Vagina (tissue), 2 donors: ENCODE measurements at regions not wholly inside any gene's neighbourhood (a gene's known extent, or its start where the extent isn't known, plus 50 kb on each side); places are given as distances from the start of the nearest gene placed in this dataset.

Experiments used
- DNase-seq, 2 donors: peaks; one replicate each; pipeline ENCODE4 v3.0.0-alpha.2; 2017; ENCODE audit errors: extremely low spot score in 2 of 2
- H3K27ac ChIP-seq: fragments of 200-600 bp; sonication (generic); one replicate; pipeline ENCODE4 v1.5.1; 2019
- H3K27me3 ChIP-seq: fragments of 200-600 bp; sonication (generic); one replicate; pipeline ENCODE4 v1.5.1; 2019
- H3K36me3 ChIP-seq, 2 donors: fragments of 200-600 bp; sonication (generic); one replicate each; pipeline ENCODE4 v1.5.1; 2017 to 2019
- H3K4me1 ChIP-seq: fragments of 200-600 bp; sonication (generic); one replicate; pipeline ENCODE4 v1.5.1; 2019
- H3K4me3 ChIP-seq, 2 donors: fragments of 200-600 bp; sonication (generic); 1 replicate in 1 of 2; 2 replicates in 1 of 2; pipeline ENCODE4 v1.5.1; 2016 to 2019
- H3K9me3 ChIP-seq: fragments of 200-600 bp; sonication (generic); one replicate; pipeline ENCODE4 v1.5.1; 2019
- CTCF ChIP-seq, 3 experiments: fragments of 450-650 bp in 2 of 3; fragments of 200-600 bp in 1 of 3; sonication (generic) in 1 of 3; IDR thresholded peaks; one replicate each; pipeline ENCODE4 v1.5.1; 2017 to 2019; ENCODE audit warnings: antibody characterized with exemption in 3 of 3, mild to moderate bottlenecking in 2 of 3, moderate library complexity in 2 of 3
- POLR2A ChIP-seq, 2 donors: fragments of 450-650 bp; IDR thresholded peaks; one replicate each; pipeline ENCODE4 v1.6.1; 2017; ENCODE audit warnings: antibody characterized with exemption in 2 of 2, mild to moderate bottlenecking in 2 of 2, moderate library complexity in 2 of 2
- POLR2AphosphoS5 ChIP-seq, 2 donors: sonication (generic); formaldehyde crosslinking; IDR thresholded peaks; one replicate each; pipeline ENCODE4 v1.9.0; 2017; ENCODE audit warnings: antibody characterized with exemption in 2 of 2, mild to moderate bottlenecking in 2 of 2, low read depth in 1 of 2; ENCODE audit not compliant: insufficient read depth in 1 of 2
- intact Hi-C: fragments of 100-400 bp; cut with DNase I; formaldehyde crosslinking; loops from one replicate; pipeline ENCODE4 v1.15.1; 2023

GRCh38 chr11:36837831-36838437 lies 239.9 kb upstream of the RAG2 start:
- intact Hi-C loops: no loop called here
- no peak for DNase-seq
- Histone ChIP-seq H3K36me3 (no peaks in the 10 kb centered on the region), H3K27ac (no peak overlapping the region), H3K9me3 (no peaks in the 10 kb centered on the region), H3K27me3 (no peaks in the 10 kb centered on the region), H3K4me3 (no peak overlapping the region), H3K4me1 (no peaks in the 10 kb centered on the region)
- no peak for TF ChIP-seq POLR2AphosphoS5 (IDR thresholded peaks at IDR 0.05; ENCODE audit: insufficient read depth in 1 of 2, low read depth in 1 of 2)

- H3K4me3 ChIP-seq: no peak overlapping the region
- TF ChIP-seq POLR2AphosphoS5 (IDR thresholded peaks at IDR 0.05; ENCODE audit: insufficient read depth in 1 of 2, low read depth in 1 of 2): no peak
- TF ChIP-seq CTCF (IDR thresholded peaks at IDR 0.05): no peak
- TF ChIP-seq POLR2A (IDR thresholded peaks at IDR 0.05): no peak
- no peak for DNase-seq
- H3K27ac ChIP-seq: no peak overlapping the region
- intact Hi-C loops: no loop called here
- no peaks in the 10 kb centered on the region for H3K4me1 ChIP-seq
- H3K27me3 ChIP-seq: no peaks in the 10 kb centered on the region
- no peaks in the 10 kb centered on the region for H3K9me3 ChIP-seq
- no peaks in the 10 kb centered on the region for H3K36me3 ChIP-seq
Measured at GRCh38 chr11:36825251-36825650, 227.2 kb upstream of the RAG2 start.

- Histone ChIP-seq H3K36me3 (no peaks in the 10 kb centered on the region), H3K4me3 (no peak overlapping the region), H3K27me3 (no peaks in the 10 kb centered on the region), H3K27ac (no peak overlapping the region), H3K9me3 (no peaks in the 10 kb centered on the region), H3K4me1 (no peaks in the 10 kb centered on the region)
- DNase-seq: no peak
- TF ChIP-seq POLR2A (IDR thresholded peaks at IDR 0.05) (no peak), CTCF (IDR thresholded peaks at IDR 0.05) (no peak), POLR2AphosphoS5 (IDR thresholded peaks at IDR 0.05; ENCODE audit: insufficient read depth in 1 of 2, low read depth in 1 of 2) (no peak)
- intact Hi-C loops: no loop called here
Measured at GRCh38 chr11:36824349-36824748, 226.3 kb upstream of the RAG2 start.

GRCh38 chr11:36822829-36823228 lies 224.8 kb upstream of the RAG2 start:
- Histone ChIP-seq H3K4me1 (no peaks in the 10 kb centered on the region), H3K36me3 (no peaks in the 10 kb centered on the region), H3K27ac (no peak overlapping the region), H3K27me3 (no peaks in the 10 kb centered on the region), H3K4me3 (no peak overlapping the region), H3K9me3 (no peaks in the 10 kb centered on the region)
- DNase-seq: no peak
- intact Hi-C loops: no loop called here
- no peak for TF ChIP-seq CTCF (IDR thresholded peaks at IDR 0.05)
- no peak for TF ChIP-seq POLR2A (IDR thresholded peaks at IDR 0.05)
- TF ChIP-seq POLR2AphosphoS5 (IDR thresholded peaks at IDR 0.05; ENCODE audit: insufficient read depth in 1 of 2, low read depth in 1 of 2): no peak

GRCh38 chr11:36818410-36818809 lies 220.4 kb upstream of the RAG2 start:
- no peak overlapping the region for H3K4me3 ChIP-seq
- H3K27ac ChIP-seq: no peak overlapping the region
- intact Hi-C loops: no loop called here
- TF ChIP-seq POLR2A (IDR thresholded peaks at IDR 0.05) (no peak), CTCF (IDR thresholded peaks at IDR 0.05) (no peak), POLR2AphosphoS5 (IDR thresholded peaks at IDR 0.05; ENCODE audit: insufficient read depth in 1 of 2, low read depth in 1 of 2) (no peak)
- no peak for DNase-seq
- H3K36me3 ChIP-seq: no peaks in the 10 kb centered on the region
- no peaks in the 10 kb centered on the region for H3K4me1 ChIP-seq
- no peaks in the 10 kb centered on the region for H3K27me3 ChIP-seq
- no peaks in the 10 kb centered on the region for H3K9me3 ChIP-seq
